Coronary artery (tissue), 2 donors: ENCODE measurements at regions not wholly inside any gene's neighbourhood (a gene's known extent, or its start where the extent isn't known, plus 50 kb on each side); places are given as distances from the start of the nearest gene placed in this dataset.

Experiments
- DNase-seq: peaks from one replicate; pipeline ENCODE4 v3.0.0-alpha.2; 2017; ENCODE audit warnings: low spot score
- H3K27ac ChIP-seq, 2 donors: fragments of 200-600 bp; sonication (generic); one replicate each; pipeline ENCODE4 v1.5.1; 2016 to 2019
- H3K4me3 ChIP-seq: fragments of 200-600 bp; sonication (generic); 2 replicates; pipeline ENCODE4 v1.5.1; 2016; ENCODE audit warnings: mild to moderate bottlenecking, moderate library complexity
- CTCF ChIP-seq: fragments of 200-600 bp; sonication (generic); IDR thresholded peaks from one replicate; pipeline ENCODE4 v1.5.1; 2019; ENCODE audit warnings: antibody characterized with exemption

- Histone ChIP-seq H3K4me3 (no peak overlapping the region), H3K27ac (no peak overlapping the region)
- DNase-seq: no peak
- TF ChIP-seq CTCF: no peak
Measured at GRCh38 chr4:178611062-178611461, 1168.8 kb upstream of the AGA start.

GRCh38 chr4:178612733-178613132 lies 1170.5 kb upstream of the AGA start:
- Histone ChIP-seq H3K27ac (no peak overlapping the region), H3K4me3 (no peak overlapping the region)
- no peak for DNase-seq
- TF ChIP-seq CTCF: no peak

- no peak overlapping the region for H3K27ac ChIP-seq
- DNase-seq: no peak
Measured at GRCh38 chr4:178632415-178632814, 1190.2 kb upstream of the AGA start.

GRCh38 chr4:178633263-178633662 lies 1191.0 kb upstream of the AGA start:
- no peak for DNase-seq
- Histone ChIP-seq H3K4me3 (no peak overlapping the region), H3K27ac (no peak overlapping the region)
- no peak for TF ChIP-seq CTCF

More at GRCh38 chr4:178632415-178632814, 1190.2 kb upstream of the AGA start:
- no peak for TF ChIP-seq CTCF
- H3K4me3 ChIP-seq: no peak overlapping the region

- no peak for DNase-seq
- no peak overlapping the region for H3K27ac ChIP-seq
- no peak overlapping the region for H3K4me3 ChIP-seq
- TF ChIP-seq CTCF: no peak
Measured at GRCh38 chr4:178664621-178665020, 1222.4 kb upstream of the AGA start.

GRCh38 chr4:178665916-178666315 lies 1223.7 kb upstream of the AGA start:
- DNase-seq: no peak
- TF ChIP-seq CTCF: no peak
- no peak overlapping the region for H3K4me3 ChIP-seq
- no peak overlapping the region for H3K27ac ChIP-seq

GRCh38 chr4:178671766-178672165 lies 1229.5 kb upstream of the AGA start:
- TF ChIP-seq CTCF: no peak
- Histone ChIP-seq H3K4me3 (no peak overlapping the region), H3K27ac (no peak overlapping the region)
- no peak for DNase-seq
